LNCaP clone FGC (cell line): ENCODE measurements at regions not wholly inside any gene's neighbourhood (a gene's known extent, or its start where the extent isn't known, plus 50 kb on each side); places are given as distances from the start of the nearest gene placed in this dataset.
"Not testable (repeated sequence)": the region's sequence is repeated elsewhere in the genome, so short reads cannot be mapped to it uniquely, and the experiment has no call there.

Source experiments
- DNase-seq: peaks from one replicate; pipeline ENCODE4 v3.0.0-alpha.2; 2011; ENCODE audit warnings: low read depth
- H3K4me3 ChIP-seq: 2 replicates; pipeline ENCODE4 v1.5.1; 2011; ENCODE audit warnings: mild to moderate bottlenecking, low read depth, low read length, control low read depth
- CTCF ChIP-seq: IDR thresholded peaks from 2 replicates; pipeline ENCODE4 v1.5.1; 2012; ENCODE audit warnings: mild to moderate bottlenecking; ENCODE audit not compliant: control insufficient read depth, insufficient read depth; ENCODE audit errors: extremely low read depth

- DNase-seq = no peak
- no peak for TF ChIP-seq CTCF
- H3K4me3 ChIP-seq = no peak overlapping the region
Measured at GRCh38 chr7:131686833-131687232, 130.4 kb upstream of the PODXL start.

- H3K4me3 ChIP-seq = no peak overlapping the region
- no peak for DNase-seq
- TF ChIP-seq CTCF = no peak
Measured at GRCh38 chr7:131683536-131684125, 127.2 kb upstream of the PODXL start.

- H3K4me3 ChIP-seq = no peak overlapping the region
- no peak for TF ChIP-seq CTCF
Measured at GRCh38 chr7:131681961-131682360, 125.5 kb upstream of the PODXL start.

GRCh38 chr7:131679071-131679470 lies 122.6 kb upstream of the PODXL start:
- not testable (repeated sequence) for DNase-seq, H3K4me3 ChIP-seq

More at GRCh38 chr7:131681961-131682360, 125.5 kb upstream of the PODXL start:
- DNase-seq = no peak

- DNase-seq, H3K4me3 ChIP-seq: not testable (repeated sequence)
Measured at GRCh38 chr7:131676850-131677249, 120.4 kb upstream of the PODXL start.

- TF ChIP-seq CTCF = no peak
- no peak overlapping the region for H3K4me3 ChIP-seq
- no peak for DNase-seq
Measured at GRCh38 chr7:131674131-131674530, 117.7 kb upstream of the PODXL start.

- DNase-seq = no peak
- no peak overlapping the region for H3K4me3 ChIP-seq
- no peak for TF ChIP-seq CTCF
Measured at GRCh38 chr7:131673576-131673975, 117.1 kb upstream of the PODXL start.

- DNase-seq = no peak
- no peak overlapping the region for H3K4me3 ChIP-seq
- no peak for TF ChIP-seq CTCF
Measured at GRCh38 chr7:131670406-131670805, 114.0 kb upstream of the PODXL start.
